ENCODE measurements at regions not wholly inside any gene's neighbourhood (a gene's known extent, or its start where the extent isn't known, plus 50 kb on each side); places are given as distances from the start of the nearest gene placed in this dataset.
A peak's percentile ranks its signal among the peaks of the same experiment; 100 is the strongest.
"Not testable (repeated sequence)": the region's sequence is repeated elsewhere in the genome, so short reads cannot be mapped to it uniquely, and the experiment has no call there.

GRCh38 chr6:97459535-97459934, 176.5 kb upstream of the MMS22L start:
- DNase-seq = no peak

- no peak for DNase-seq
Measured at GRCh38 chr6:97459986-97460385, 177.0 kb upstream of the MMS22L start.

GRCh38 chr6:97460394-97461080, 177.5 kb upstream of the MMS22L start:
- DNase-seq = no peak

GRCh38 chr6:97461218-97461617, 178.2 kb upstream of the MMS22L start:
- no peak for DNase-seq

GRCh38 chr6:97462031-97462430, 179.0 kb upstream of the MMS22L start:
- no peak for DNase-seq

- no peak for DNase-seq
Measured at GRCh38 chr6:97462938-97463598, 180.1 kb upstream of the MMS22L start.

GRCh38 chr6:97465877-97466561, 183.0 kb upstream of the MMS22L start:
- no peak for DNase-seq

- no peak for DNase-seq
Measured at GRCh38 chr6:97468981-97469380, 186.0 kb upstream of the MMS22L start.

GRCh38 chr6:97469451-97469850, 186.4 kb upstream of the MMS22L start:
- no peak for DNase-seq

GRCh38 chr6:97470322-97470721, 187.3 kb upstream of the MMS22L start:
- no peak for DNase-seq

- DNase-seq = no peak
Measured at GRCh38 chr6:97473979-97474378, 191.0 kb upstream of the MMS22L start.

GRCh38 chr6:97497713-97498331, 214.8 kb upstream of the MMS22L start:
- DNase-seq = peak; percentile 35

GRCh38 chr6:97501853-97502252, 218.8 kb upstream of the MMS22L start:
- no peak for DNase-seq

GRCh38 chr6:97508646-97509045, 225.6 kb upstream of the MMS22L start:
- DNase-seq = no peak

- not testable (repeated sequence) for DNase-seq
Measured at GRCh38 chr6:97513260-97513659, 230.2 kb upstream of the MMS22L start.

- peak; percentile 71 for DNase-seq
Measured at GRCh38 chr6:97524811-97525210, 241.8 kb upstream of the MMS22L start.

- no peak for DNase-seq
Measured at GRCh38 chr6:97535800-97536199, 252.8 kb upstream of the MMS22L start.

GRCh38 chr6:97548354-97548753, 265.3 kb upstream of the MMS22L start:
- no peak for DNase-seq

- DNase-seq = no peak
Measured at GRCh38 chr6:97557355-97557754, 274.3 kb upstream of the MMS22L start.

GRCh38 chr6:97563529-97563928, 280.5 kb upstream of the MMS22L start:
- no peak for DNase-seq

- no peak for DNase-seq
Measured at GRCh38 chr6:97572943-97573342, 289.9 kb upstream of the MMS22L start.

GRCh38 chr6:97586344-97586743, 303.3 kb upstream of the MMS22L start:
- DNase-seq = no peak

- no peak for DNase-seq
Measured at GRCh38 chr6:97591955-97592354, 308.9 kb upstream of the MMS22L start.

GRCh38 chr6:97594844-97595243, 311.8 kb upstream of the MMS22L start:
- DNase-seq = no peak

Measured in NCI-H1417 treated with DMSO at 0.1 percent for 48 hours (cell line).